ENCODE measurements at regions not wholly inside any gene's neighbourhood (a gene's known extent, or its start where the extent isn't known, plus 50 kb on each side); places are given as distances from the start of the nearest gene placed in this dataset.

- TF ChIP-seq RAD21 (IDR thresholded peaks at IDR 0.05; ENCODE audit: low read depth) (no peak), CREB1 (IDR thresholded peaks at IDR 0.05; ENCODE audit: low read depth) (no peak), EP300 (IDR thresholded peaks at IDR 0.05; ENCODE audit: borderline replicate concordance) (no peak), NFIC (IDR thresholded peaks at IDR 0.05) (no peak), TAF1 (IDR thresholded peaks at IDR 0.05; ENCODE audit: low read depth) (no peak), ZBTB7A (IDR thresholded peaks at IDR 0.05; ENCODE audit: low read depth) (no peak), YY1 (IDR thresholded peaks at IDR 0.05; ENCODE audit: low read depth) (no peak), FOXM1 (IDR thresholded peaks at IDR 0.05; ENCODE audit: borderline replicate concordance, low read depth) (no peak), USF1 (IDR thresholded peaks at IDR 0.05) (no peak), TCF12 (IDR thresholded peaks at IDR 0.05; ENCODE audit: low read depth) (no peak), TEAD4 (IDR thresholded peaks at IDR 0.05) (no peak), CEBPB (IDR thresholded peaks at IDR 0.05) (no peak), EGR1 (IDR thresholded peaks at IDR 0.05) (no peak)
- TF ChIP-seq, protein P1, sequence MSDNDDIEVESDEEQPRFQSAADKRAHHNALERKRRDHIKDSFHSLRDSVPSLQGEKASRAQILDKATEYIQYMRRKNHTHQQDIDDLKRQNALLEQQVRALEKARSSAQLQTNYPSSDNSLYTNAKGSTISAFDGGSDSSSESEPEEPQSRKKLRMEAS (IDR thresholded peaks at IDR 0.05): no peak
These were observed 266.9 kb downstream of the SIPA1L2 start for GRCh38 chr1:232363008-232363407.

- no peak for TF ChIP-seq RAD21 (IDR thresholded peaks at IDR 0.05; ENCODE audit: low read depth)
- TF ChIP-seq USF1 (IDR thresholded peaks at IDR 0.05): no peak
- TF ChIP-seq, protein P1 (IDR thresholded peaks at IDR 0.05): no peak
- TF ChIP-seq TAF1 (IDR thresholded peaks at IDR 0.05; ENCODE audit: low read depth): no peak
- TF ChIP-seq YY1 (IDR thresholded peaks at IDR 0.05; ENCODE audit: low read depth): no peak
- TF ChIP-seq TEAD4 (IDR thresholded peaks at IDR 0.05): no peak
- TF ChIP-seq CEBPB (IDR thresholded peaks at IDR 0.05): no peak
- no peak for TF ChIP-seq EGR1 (IDR thresholded peaks at IDR 0.05)
- TF ChIP-seq, protein P2, sequence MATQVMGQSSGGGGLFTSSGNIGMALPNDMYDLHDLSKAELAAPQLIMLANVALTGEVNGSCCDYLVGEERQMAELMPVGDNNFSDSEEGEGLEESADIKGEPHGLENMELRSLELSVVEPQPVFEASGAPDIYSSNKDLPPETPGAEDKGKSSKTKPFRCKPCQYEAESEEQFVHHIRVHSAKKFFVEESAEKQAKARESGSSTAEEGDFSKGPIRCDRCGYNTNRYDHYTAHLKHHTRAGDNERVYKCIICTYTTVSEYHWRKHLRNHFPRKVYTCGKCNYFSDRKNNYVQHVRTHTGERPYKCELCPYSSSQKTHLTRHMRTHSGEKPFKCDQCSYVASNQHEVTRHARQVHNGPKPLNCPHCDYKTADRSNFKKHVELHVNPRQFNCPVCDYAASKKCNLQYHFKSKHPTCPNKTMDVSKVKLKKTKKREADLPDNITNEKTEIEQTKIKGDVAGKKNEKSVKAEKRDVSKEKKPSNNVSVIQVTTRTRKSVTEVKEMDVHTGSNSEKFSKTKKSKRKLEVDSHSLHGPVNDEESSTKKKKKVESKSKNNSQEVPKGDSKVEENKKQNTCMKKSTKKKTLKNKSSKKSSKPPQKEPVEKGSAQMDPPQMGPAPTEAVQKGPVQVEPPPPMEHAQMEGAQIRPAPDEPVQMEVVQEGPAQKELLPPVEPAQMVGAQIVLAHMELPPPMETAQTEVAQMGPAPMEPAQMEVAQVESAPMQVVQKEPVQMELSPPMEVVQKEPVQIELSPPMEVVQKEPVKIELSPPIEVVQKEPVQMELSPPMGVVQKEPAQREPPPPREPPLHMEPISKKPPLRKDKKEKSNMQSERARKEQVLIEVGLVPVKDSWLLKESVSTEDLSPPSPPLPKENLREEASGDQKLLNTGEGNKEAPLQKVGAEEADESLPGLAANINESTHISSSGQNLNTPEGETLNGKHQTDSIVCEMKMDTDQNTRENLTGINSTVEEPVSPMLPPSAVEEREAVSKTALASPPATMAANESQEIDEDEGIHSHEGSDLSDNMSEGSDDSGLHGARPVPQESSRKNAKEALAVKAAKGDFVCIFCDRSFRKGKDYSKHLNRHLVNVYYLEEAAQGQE (IDR thresholded peaks at IDR 0.05; ENCODE audit: low read depth): no peak
- TF ChIP-seq FOXM1 (IDR thresholded peaks at IDR 0.05; ENCODE audit: borderline replicate concordance, low read depth): no peak
- TF ChIP-seq ZBTB7A (IDR thresholded peaks at IDR 0.05; ENCODE audit: low read depth): no peak
These were observed 272.5 kb downstream of the SIPA1L2 start for GRCh38 chr1:232357416-232357815.

GRCh38 chr1:232355162-232356006 lies 274.5 kb downstream of the SIPA1L2 start:
- TF ChIP-seq EP300 (IDR thresholded peaks at IDR 0.05; ENCODE audit: borderline replicate concordance) (no peak), FOXM1 (IDR thresholded peaks at IDR 0.05; ENCODE audit: borderline replicate concordance, low read depth) (no peak), ZBTB7A (IDR thresholded peaks at IDR 0.05; ENCODE audit: low read depth) (no peak), CEBPB (IDR thresholded peaks at IDR 0.05) (no peak), TCF12 (IDR thresholded peaks at IDR 0.05; ENCODE audit: low read depth) (no peak), CREB1 (IDR thresholded peaks at IDR 0.05; ENCODE audit: low read depth) (no peak), NFIC (IDR thresholded peaks at IDR 0.05) (no peak), TEAD4 (IDR thresholded peaks at IDR 0.05) (no peak), USF1 (IDR thresholded peaks at IDR 0.05) (no peak), TAF1 (IDR thresholded peaks at IDR 0.05; ENCODE audit: low read depth) (no peak), RAD21 (IDR thresholded peaks at IDR 0.05; ENCODE audit: low read depth) (no peak)
- TF ChIP-seq, protein P1 (IDR thresholded peaks at IDR 0.05): no peak
- TF ChIP-seq, protein P2 (IDR thresholded peaks at IDR 0.05; ENCODE audit: low read depth): no peak

GRCh38 chr1:232353001-232353400 lies 276.9 kb downstream of the SIPA1L2 start:
- no peak for TF ChIP-seq YY1 (IDR thresholded peaks at IDR 0.05; ENCODE audit: low read depth)
- no peak for TF ChIP-seq EGR1 (IDR thresholded peaks at IDR 0.05)

DNA sequence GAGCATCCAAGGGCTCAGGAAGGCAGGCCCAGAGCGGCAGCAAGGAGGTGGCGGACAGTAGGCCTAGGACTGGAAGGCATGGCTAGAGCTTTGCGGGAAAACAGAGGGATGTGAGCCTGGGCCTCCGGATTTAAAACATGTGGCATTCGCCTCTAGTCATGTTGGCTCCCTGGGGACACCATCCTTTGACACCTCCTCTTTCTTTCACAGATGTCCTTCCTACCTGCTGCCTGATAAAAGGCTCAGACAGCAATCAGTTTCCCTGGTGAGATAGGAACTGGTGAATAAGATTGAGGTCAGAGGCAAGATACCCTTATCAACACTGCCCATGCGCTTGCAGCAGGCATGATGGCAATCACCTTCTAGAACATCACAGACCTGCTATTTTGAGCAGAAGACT lies 277.6 kb downstream of the SIPA1L2 start:
- no peak for TF ChIP-seq NFIC (IDR thresholded peaks at IDR 0.05)
